HepG2 (cell line): ENCODE measurements at regions not wholly inside any gene's neighbourhood (a gene's known extent, or its start where the extent isn't known, plus 50 kb on each side); places are given as distances from the start of the nearest gene placed in this dataset.

Experiments used
- ATAC-seq: fragments of 200-7000 bp; cut with Tn5 transposase; 3 replicates; pipeline ENCODE4 v1.9.1; 2020; ENCODE audit warnings: mild to moderate bottlenecking, moderate library complexity
- BruUV-seq: library from RNA; stranded (reverse); fragments of 400-500 nt; replicated peaks from 2 replicates; lab custom pipeline; 2021; lab: Mats Ljungman, UMichigan
- CTCF ChIA-PET: fragments of 300-600 bp; formaldehyde crosslinking; extraction: SDS; loops from one replicate; lab custom pipeline; 2021; ENCODE audit warnings: low total read pairs, inconsistent platforms, low intra/inter-chr PET ratio; lab: Yijun Ruan, JAX
- POLR2A ChIA-PET: fragments of 350-600 bp; sonication (Branson Sonifier 250); formaldehyde crosslinking; loops from one replicate; lab custom pipeline; 2020; ENCODE audit warnings: antibody characterized with exemption, inconsistent platforms; lab: Yijun Ruan, JAX
- DNase-seq: peaks from one replicate; pipeline ENCODE4 v3.0.0-alpha.2; 2015; ENCODE audit warnings: low spot score
- FAIRE-seq: peaks from 3 replicates; lab custom pipeline; 2011; peaks lifted over from hg19 to GRCh38; lab: Jason Lieb, UNC
- H2AFZ ChIP-seq: one replicate; pipeline ENCODE4 v1.6.1; 2011; ENCODE audit warnings: low read length, inconsistent platforms
- H3K27ac ChIP-seq: fragments of 300-600 bp; 3 replicates; pipeline ENCODE4 v1.8.0; 2011; ENCODE audit warnings: mixed run types, mild to moderate bottlenecking, mixed read lengths, low read length, inconsistent platforms; ENCODE audit not compliant: insufficient read depth; ENCODE audit errors: extremely low read length
- H3K27me3 ChIP-seq, 2 experiments: fragments of 200-600 bp in 1 of 2; 2 replicates in 1 of 2; 3 replicates in 1 of 2; pipeline versions ENCODE4 v1.6.0 to v1.8.0; 2011; ENCODE audit warnings: low read length in 2 of 2, mild to moderate bottlenecking in 2 of 2, moderate library complexity in 2 of 2, inconsistent platforms in 1 of 2; ENCODE audit not compliant: insufficient read depth in 2 of 2, control insufficient read depth in 1 of 2
- H3K36me3 ChIP-seq, 2 experiments: fragments of 200-600 bp in 1 of 2; replicated peaks in 1 of 2; 2 replicates in 1 of 2; 3 replicates in 1 of 2; pipeline versions ENCODE4 v1.5.1 to v1.8.0; 2011; ENCODE audit warnings: low read length in 2 of 2, inconsistent platforms in 1 of 2; ENCODE audit not compliant: insufficient read depth in 2 of 2, control insufficient read depth in 1 of 2
- H3K4me1 ChIP-seq: 2 replicates; pipeline ENCODE4 v1.5.1; 2012; ENCODE audit warnings: low read length, inconsistent platforms; ENCODE audit not compliant: insufficient read depth
- H3K4me2 ChIP-seq: 2 replicates; pipeline ENCODE4 v1.6.0; 2011; ENCODE audit warnings: low read depth, low read length, inconsistent platforms
- H3K4me3 ChIP-seq, 3 experiments: fragments of 200-600 bp in 1 of 3; sonication (generic), shearing (Covaris generic) in 1 of 3; replicated peaks in 1 of 3; 2 replicates each; pipeline ENCODE4 v1.5.1; 2011 to 2016; ENCODE audit warnings: low read length in 3 of 3, inconsistent platforms in 2 of 3, low read depth in 2 of 3, mild to moderate bottlenecking in 2 of 3, control low read depth in 1 of 3, mixed read lengths in 1 of 3; ENCODE audit not compliant: insufficient read depth in 1 of 3
- H3K79me2 ChIP-seq: one replicate; pipeline ENCODE4 v1.6.1; 2011; ENCODE audit warnings: low read length, inconsistent platforms; ENCODE audit not compliant: insufficient read depth
- H3K9ac ChIP-seq: 2 replicates; pipeline ENCODE4 v1.6.0; 2011; ENCODE audit warnings: mild to moderate bottlenecking, low read depth, low read length, inconsistent platforms; ENCODE audit not compliant: insufficient read depth
- H3K9me3 ChIP-seq: 2 replicates; pipeline ENCODE4 v1.5.1; 2012; ENCODE audit warnings: mild to moderate bottlenecking, low read length
- H4K20me1 ChIP-seq: 2 replicates; pipeline ENCODE4 v1.6.0; 2011; ENCODE audit warnings: inconsistent platforms, mild to moderate bottlenecking, low read length, moderate library complexity; ENCODE audit not compliant: insufficient read depth
- ATM ChIP-seq: fragments of 450-650 bp; IDR thresholded peaks from 2 replicates; pipeline ENCODE4 v1.7.1; 2017; ENCODE audit warnings: mild to moderate bottlenecking, borderline replicate concordance
- MEIS2 ChIP-seq: sonication (generic); formaldehyde crosslinking; IDR thresholded peaks from 2 replicates; pipeline ENCODE4 v1.9.0; 2021; ENCODE audit warnings: mild to moderate bottlenecking, missing genetic modification reagents
- PATZ1 ChIP-seq: sonication (generic); formaldehyde crosslinking; IDR thresholded peaks from 2 replicates; pipeline ENCODE4 v1.4.0; 2020; ENCODE audit warnings: missing genetic modification reagents
- YEATS4 ChIP-seq: sonication (generic); formaldehyde crosslinking; IDR thresholded peaks from 2 replicates; pipeline ENCODE4 v1.4.0; 2020; ENCODE audit warnings: missing genetic modification reagents, borderline replicate concordance
- ZBTB40 ChIP-seq, 2 experiments: fragments of 450-650 bp in 1 of 2; sonication (generic) in 1 of 2; formaldehyde crosslinking in 1 of 2; IDR thresholded peaks; 2 replicates each; pipeline versions ENCODE4 v1.6.1 to v1.8.0; 2016 to 2022; ENCODE audit warnings: antibody characterized with exemption in 1 of 2, mild to moderate bottlenecking in 1 of 2, missing genetic modification reagents in 1 of 2
- ZNF432 ChIP-seq: sonication (generic); formaldehyde crosslinking; IDR thresholded peaks from 2 replicates; pipeline ENCODE4 v1.5.0; 2020; ENCODE audit warnings: missing genetic modification reagents, mild to moderate bottlenecking, borderline replicate concordance
- ZNF609 ChIP-seq: sonication (generic); formaldehyde crosslinking; IDR thresholded peaks from 2 replicates; pipeline ENCODE4 v1.4.0; 2020; ENCODE audit warnings: mild to moderate bottlenecking, missing genetic modification reagents, borderline replicate concordance
- ZSCAN22 ChIP-seq: sonication (generic); formaldehyde crosslinking; IDR thresholded peaks from 2 replicates; pipeline ENCODE4 v1.4.0; 2020; ENCODE audit warnings: mild to moderate bottlenecking, missing genetic modification reagents
- WGBS: methylation state at CpG from one replicate; pipeline ENCODE4 v1.1.6; 2017; ENCODE audit warnings: low lambda C conversion rate; 5-methylcytosine and 5-hydroxymethylcytosine counted together
- in situ Hi-C: cut with HindIII; loops from 2 replicates; pipeline ENCODE4 v1.10.0; 2017; ENCODE audit warnings: low pct_unique_long_range_greater_than_20kb; ENCODE audit not compliant: extremely low pct_ligation_motif_present
- intact Hi-C: fragments of 100-400 bp; cut with micrococcal nuclease; formaldehyde crosslinking; loops from one replicate; pipeline ENCODE4 v1.10.0; 2022; ENCODE audit not compliant: unreplicated experiment

- WGBS, result 30% methylated on average over 8 of the region's 8 CpGs
- peaks cover 49% of the 10 kb centered on the region for H3K9me3 ChIP-seq
- no peak for FAIRE-seq
- H3K4me2 ChIP-seq, result no peak overlapping the region
- no peak overlapping the region for H3K9ac ChIP-seq
- no peaks in the 10 kb centered on the region for H3K27me3 ChIP-seq
- no peaks in the 10 kb centered on the region for H4K20me1 ChIP-seq
- intact Hi-C loops, result no loop called here
- CTCF ChIA-PET, result no interaction called here
- POLR2A ChIA-PET, result no interaction called here
- H3K27ac ChIP-seq, result no peak overlapping the region
- no peaks in the 10 kb centered on the region for H3K4me1 ChIP-seq
- no peak overlapping the region for H2AFZ ChIP-seq
- H3K79me2 ChIP-seq, result no peaks in the 10 kb centered on the region
- H3K36me3 ChIP-seq, result no peaks in the 10 kb centered on the region
- in situ Hi-C loops, result no loop called here
- ATAC-seq, result no peak
- no peak for DNase-seq
- no TSS peak for BruUV-seq
- H3K4me3 ChIP-seq, result no peak overlapping the region
- no peak for TF ChIP-seq YEATS4 (CRISPR knock-in tag)
- TF ChIP-seq ZNF432 (CRISPR knock-in tag), result no peak
- TF ChIP-seq ZNF609 (CRISPR knock-in tag), result no peak
- TF ChIP-seq MEIS2, result no peak
- no peak for TF ChIP-seq ZSCAN22
- TF ChIP-seq ATM, result no peak
- TF ChIP-seq PATZ1 (CRISPR knock-in tag), result no peak
- TF ChIP-seq ZBTB40 (IDR thresholded peaks at IDR 0.05), result no peak
- no peak for TF ChIP-seq ZBTB40 (CRISPR knock-in tag; IDR thresholded peaks at IDR 0.05)
Measured at GRCh38 chr2:82137441-82137840, 1832.9 kb upstream of the LRRTM1 start.
